DND-41 (cell line): ENCODE measurements at regions not wholly inside any gene's neighbourhood (a gene's known extent, or its start where the extent isn't known, plus 50 kb on each side); places are given as distances from the start of the nearest gene placed in this dataset.
"Not testable (repeated sequence)": the region's sequence is repeated elsewhere in the genome, so short reads cannot be mapped to it uniquely, and the experiment has no call there.

Experiments
- ATAC-seq: fragments of 200-7000 bp; cut with Tn5 transposase; 3 replicates; pipeline ENCODE4 v1.9.1; 2021; ENCODE audit warnings: low read depth; ENCODE audit not compliant: insufficient read depth
- DNase-seq: peaks from one replicate; pipeline ENCODE4 v3.0.0-alpha.2; 2020
- H2AFZ ChIP-seq: 2 replicates; pipeline ENCODE4 v1.6.0; 2012; ENCODE audit warnings: low read depth, low read length
- H3K27ac ChIP-seq: 2 replicates; pipeline ENCODE4 v1.5.1; 2012; ENCODE audit warnings: low read length, inconsistent platforms
- H3K27me3 ChIP-seq: fragments of 200-600 bp; sonication (generic); 2 replicates; pipeline ENCODE4 v1.6.0; 2012; ENCODE audit warnings: low read length, mild to moderate bottlenecking, inconsistent platforms; ENCODE audit not compliant: insufficient read depth, poor library complexity
- H3K36me3 ChIP-seq: 2 replicates; pipeline ENCODE4 v1.5.1; 2012; ENCODE audit warnings: low read length, inconsistent platforms; ENCODE audit not compliant: insufficient read depth
- H3K4me1 ChIP-seq: 2 replicates; pipeline ENCODE4 v1.5.1; 2012; ENCODE audit warnings: mild to moderate bottlenecking, low read length; ENCODE audit not compliant: insufficient read depth
- H3K4me2 ChIP-seq: 2 replicates; pipeline ENCODE4 v1.6.0; 2012; ENCODE audit warnings: mild to moderate bottlenecking, moderate library complexity, low read length, inconsistent platforms; ENCODE audit not compliant: insufficient read depth
- H3K4me3 ChIP-seq, 2 experiments: fragments of 200-600 bp in 1 of 2; shearing (Covaris generic) in 1 of 2; 2 replicates each; pipeline ENCODE4 v1.5.1; 2012 to 2016; ENCODE audit warnings: inconsistent platforms in 2 of 2, low read length in 2 of 2, mild to moderate bottlenecking in 2 of 2, low read depth in 1 of 2, moderate library complexity in 1 of 2
- H3K79me2 ChIP-seq: 2 replicates; pipeline ENCODE4 v1.6.0; 2012; ENCODE audit warnings: low read length, inconsistent platforms; ENCODE audit not compliant: insufficient read depth
- H3K9ac ChIP-seq: 2 replicates; pipeline ENCODE4 v1.6.0; 2012; ENCODE audit warnings: low read depth, mild to moderate bottlenecking, inconsistent platforms, low read length, moderate library complexity
- H3K9me3 ChIP-seq: 2 replicates; pipeline ENCODE4 v1.5.1; 2012; ENCODE audit warnings: low read length, moderate library complexity, mild to moderate bottlenecking, inconsistent platforms; ENCODE audit not compliant: insufficient read depth, severe bottlenecking
- H4K20me1 ChIP-seq: 2 replicates; pipeline ENCODE4 v1.6.0; 2012; ENCODE audit warnings: low read length; ENCODE audit not compliant: insufficient read depth
- CTCF ChIP-seq: IDR thresholded peaks from 2 replicates; pipeline ENCODE4 v1.5.1; 2012; ENCODE audit warnings: borderline replicate concordance, low read length, moderate library complexity, mild to moderate bottlenecking; ENCODE audit not compliant: poor library complexity, severe bottlenecking; ENCODE audit errors: extremely low read depth
- EZH2 ChIP-seq: IDR thresholded peaks from 3 replicates; pipeline ENCODE4 v1.6.1; 2012; ENCODE audit warnings: borderline replicate concordance, low read depth, mild to moderate bottlenecking, moderate library complexity, low read length, inconsistent platforms; ENCODE audit not compliant: severe bottlenecking

- no peak for ATAC-seq
- Histone ChIP-seq H3K9ac (no peak overlapping the region), H3K4me3 (no peak overlapping the region), H3K4me2 (no peak overlapping the region), H3K79me2 (no peaks in the 10 kb centered on the region), H3K36me3 (no peaks in the 10 kb centered on the region), H4K20me1 (no peaks in the 10 kb centered on the region), H3K9me3 (peaks cover 4% of the 10 kb centered on the region), H3K27ac (no peak overlapping the region), H3K27me3 (no peaks in the 10 kb centered on the region), H3K4me1 (no peaks in the 10 kb centered on the region), H2AFZ (no peak overlapping the region)
- TF ChIP-seq CTCF (no peak), EZH2 (no peak)
- no peak for DNase-seq
These were observed 125.6 kb upstream of the HS3ST4 start for GRCh38 chr16:25566183-25566582.

GRCh38 chr16:25563700-25564099, 128.1 kb upstream of the HS3ST4 start:
- DNase-seq (no peak), ATAC-seq (no peak)
- no peaks in the 10 kb centered on the region for H3K4me1 ChIP-seq
- H3K9ac ChIP-seq = no peak overlapping the region
- no peak overlapping the region for H3K4me2 ChIP-seq
- no peak overlapping the region for H3K27ac ChIP-seq
- H3K9me3 ChIP-seq = no peaks in the 10 kb centered on the region
- H3K27me3 ChIP-seq = no peaks in the 10 kb centered on the region
- no peak overlapping the region for H2AFZ ChIP-seq
- no peaks in the 10 kb centered on the region for H3K79me2 ChIP-seq
- H3K36me3 ChIP-seq = no peaks in the 10 kb centered on the region
- H4K20me1 ChIP-seq = no peaks in the 10 kb centered on the region
- TF ChIP-seq CTCF (no peak), EZH2 (no peak)
- H3K4me3 ChIP-seq = no peak overlapping the region

GRCh38 chr16:25561723-25562122, 130.0 kb upstream of the HS3ST4 start:
- H3K79me2 ChIP-seq, H2AFZ ChIP-seq, H3K4me3 ChIP-seq, DNase-seq, H4K20me1 ChIP-seq, H3K4me1 ChIP-seq, H3K4me2 ChIP-seq, H3K36me3 ChIP-seq, H3K9ac ChIP-seq, ATAC-seq, H3K27me3 ChIP-seq, H3K9me3 ChIP-seq, H3K27ac ChIP-seq: not testable (repeated sequence)

- not testable (repeated sequence) for H3K9me3 ChIP-seq, H3K27me3 ChIP-seq, DNase-seq, H3K9ac ChIP-seq, H3K4me2 ChIP-seq, H2AFZ ChIP-seq, H3K36me3 ChIP-seq, H3K4me1 ChIP-seq, H3K4me3 ChIP-seq, ATAC-seq, H3K79me2 ChIP-seq, H4K20me1 ChIP-seq, H3K27ac ChIP-seq
These were observed 134.8 kb upstream of the HS3ST4 start for GRCh38 chr16:25556968-25557312.

- not testable (repeated sequence) for H3K4me2 ChIP-seq, H3K4me1 ChIP-seq, H3K9me3 ChIP-seq, H3K27me3 ChIP-seq, H3K36me3 ChIP-seq, ATAC-seq, H3K79me2 ChIP-seq, H3K27ac ChIP-seq, H2AFZ ChIP-seq, DNase-seq, H3K4me3 ChIP-seq, H3K9ac ChIP-seq, H4K20me1 ChIP-seq
These were observed 135.3 kb upstream of the HS3ST4 start for GRCh38 chr16:25556289-25556967.
